HEK293T (cell line): ENCODE measurements at regions not wholly inside any gene's neighbourhood (a gene's known extent, or its start where the extent isn't known, plus 50 kb on each side); places are given as distances from the start of the nearest gene placed in this dataset.
A peak's percentile ranks its signal among the peaks of the same experiment; 100 is the strongest.

Experiments used
- CTCF ChIA-PET: fragments of 350-600 bp; formaldehyde crosslinking; extraction: SDS; loops from one replicate; lab custom pipeline; 2021; ENCODE audit warnings: antibody characterized with exemption, inconsistent platforms; lab: Yijun Ruan, JAX
- POLR2A ChIA-PET: fragments of 350-600 bp; formaldehyde crosslinking; extraction: SDS; loops from one replicate; lab custom pipeline; 2020; ENCODE audit warnings: antibody characterized with exemption, inconsistent platforms; lab: Yijun Ruan, JAX
- DNase-seq: peaks from one replicate; pipeline ENCODE4 v3.0.0; 2012; ENCODE audit warnings: mixed read lengths; ENCODE audit errors: extremely low spot score
- ARNT ChIP-seq: fragments of 450-650 bp; IDR thresholded peaks from 2 replicates; pipeline ENCODE4 v1.6.1; 2017; ENCODE audit warnings: mild to moderate bottlenecking
- BHLHE40 ChIP-seq: fragments of 450-650 bp; IDR thresholded peaks from 2 replicates; pipeline ENCODE4 v1.6.1; 2016; ENCODE audit warnings: mild to moderate bottlenecking, moderate library complexity, borderline replicate concordance
- CTBP1 ChIP-seq: fragments of 450-650 bp; IDR thresholded peaks from 2 replicates; pipeline ENCODE4 v1.6.1; 2016; ENCODE audit warnings: borderline replicate concordance
- ELF4 ChIP-seq: fragments of 450-650 bp; IDR thresholded peaks from 2 replicates; pipeline ENCODE4 v1.6.1; 2017; ENCODE audit warnings: antibody characterized with exemption
- FOXA1 ChIP-seq: fragments of 450-650 bp; IDR thresholded peaks from 2 replicates; pipeline ENCODE4 v1.6.1; 2016; ENCODE audit warnings: mild to moderate bottlenecking
- FOXK2 ChIP-seq: fragments of 450-650 bp; IDR thresholded peaks from 2 replicates; pipeline ENCODE4 v1.6.1; 2016; ENCODE audit warnings: mild to moderate bottlenecking
- FOXM1 ChIP-seq: fragments of 450-650 bp; IDR thresholded peaks from 2 replicates; pipeline ENCODE4 v1.6.1; 2017; ENCODE audit warnings: mild to moderate bottlenecking, borderline replicate concordance
- HDGF ChIP-seq: fragments of 450-650 bp; IDR thresholded peaks from 2 replicates; pipeline ENCODE4 v1.6.1; 2017; ENCODE audit warnings: antibody characterized with exemption, borderline replicate concordance
- L3MBTL2 ChIP-seq: fragments of 450-650 bp; conservative IDR thresholded peaks from 2 replicates; pipeline ENCODE4 v1.6.1; 2016; ENCODE audit warnings: mild to moderate bottlenecking
- LEF1 ChIP-seq: fragments of 450-650 bp; IDR thresholded peaks from 2 replicates; pipeline ENCODE4 v1.6.1; 2017; ENCODE audit warnings: mild to moderate bottlenecking, borderline replicate concordance
- NFRKB ChIP-seq: fragments of 450-650 bp; IDR thresholded peaks from 2 replicates; pipeline ENCODE4 v1.6.1; 2016; ENCODE audit warnings: mild to moderate bottlenecking, moderate library complexity
- PKNOX1 ChIP-seq: fragments of 450-650 bp; IDR thresholded peaks from 2 replicates; pipeline ENCODE4 v1.6.1; 2016
- SP1 ChIP-seq: fragments of 450-650 bp; IDR thresholded peaks from 2 replicates; pipeline ENCODE4 v1.6.1; 2017
- SUZ12 ChIP-seq: fragments of 450-650 bp; IDR thresholded peaks from 2 replicates; pipeline ENCODE4 v1.6.1; 2016; ENCODE audit warnings: mild to moderate bottlenecking
- TARDBP ChIP-seq: fragments of 450-650 bp; IDR thresholded peaks from 2 replicates; pipeline ENCODE4 v1.6.1; 2016
- ZNF384 ChIP-seq: fragments of 450-650 bp; IDR thresholded peaks from 2 replicates; pipeline ENCODE4 v1.6.1; 2016

DNA sequence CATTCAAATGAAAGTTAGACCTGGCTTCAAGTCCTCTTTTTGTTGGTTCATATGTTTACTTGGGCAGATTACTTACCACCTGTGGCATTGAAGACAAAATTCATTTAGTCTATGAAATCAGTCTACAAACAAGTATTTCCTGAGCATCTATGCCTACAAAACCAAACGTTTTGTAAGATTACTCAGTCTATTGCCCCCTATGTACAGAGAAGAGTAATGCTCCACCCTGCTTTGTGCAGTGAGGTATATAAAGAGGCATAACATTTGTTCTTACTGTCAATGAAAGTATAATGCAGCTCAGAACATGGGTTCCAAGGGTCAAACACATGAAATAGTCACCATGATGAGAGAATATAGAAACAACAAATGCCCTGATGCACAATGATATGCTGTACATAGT lies 580.7 kb downstream of the KIF4B start:
- ChIA-PET POLR2A (no interaction called here), CTCF (interaction anchor here (0.6 kb wide), 1 partner anchor 1644 kb away, joined by 3 read pairs; no protein-coding TSS in a partner anchor)
- no peak for TF ChIP-seq LEF1
- no peak for TF ChIP-seq ELF4
- TF ChIP-seq CTBP1: no peak
- no peak for DNase-seq

GRCh38 chr5:155595791-155596190 lies 582.2 kb downstream of the KIF4B start:
- no peak for DNase-seq
- CTCF ChIA-PET: no interaction called here
- POLR2A ChIA-PET: no interaction called here
- TF ChIP-seq CTBP1 (no peak), SP1 (no peak), L3MBTL2 (no peak), PKNOX1 (no peak), ARNT (no peak), FOXM1 (no peak), SUZ12 (no peak), FOXK2 (no peak), HDGF (no peak), NFRKB (no peak), ELF4 (no peak), FOXA1 (no peak), BHLHE40 (no peak), TARDBP (no peak)

DNA sequence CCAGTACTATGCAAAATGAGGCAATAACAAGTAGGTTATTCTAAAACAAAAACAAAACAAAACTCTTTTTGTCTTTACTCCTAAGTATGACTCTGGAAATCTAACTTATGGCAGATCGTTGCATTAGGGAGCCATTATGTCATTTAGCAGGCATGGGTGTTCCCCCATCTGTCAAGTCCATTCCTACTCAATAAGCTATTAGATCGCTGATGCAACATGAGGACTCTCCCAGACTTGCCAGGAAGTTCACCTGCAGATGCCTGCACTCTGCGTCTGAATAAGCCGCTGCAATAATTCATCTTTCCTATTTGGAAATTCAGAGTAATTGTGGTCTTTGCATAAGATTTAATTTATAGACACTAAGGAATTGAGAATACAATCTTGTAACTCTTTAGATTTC lies 585.0 kb downstream of the KIF4B start:
- POLR2A ChIA-PET: no interaction called here
- TF ChIP-seq FOXK2 (no peak), CTBP1 (no peak), PKNOX1 (no peak), BHLHE40 (no peak), ZNF384 (no peak), SP1 (no peak), SUZ12 (no peak), FOXM1 (no peak), ELF4 (no peak), ARNT (no peak), L3MBTL2 (no peak), NFRKB (no peak), TARDBP (no peak), LEF1 (no peak), FOXA1 (no peak), HDGF (no peak)
- CTCF ChIA-PET: no interaction called here
- DNase-seq: no peak

DNA sequence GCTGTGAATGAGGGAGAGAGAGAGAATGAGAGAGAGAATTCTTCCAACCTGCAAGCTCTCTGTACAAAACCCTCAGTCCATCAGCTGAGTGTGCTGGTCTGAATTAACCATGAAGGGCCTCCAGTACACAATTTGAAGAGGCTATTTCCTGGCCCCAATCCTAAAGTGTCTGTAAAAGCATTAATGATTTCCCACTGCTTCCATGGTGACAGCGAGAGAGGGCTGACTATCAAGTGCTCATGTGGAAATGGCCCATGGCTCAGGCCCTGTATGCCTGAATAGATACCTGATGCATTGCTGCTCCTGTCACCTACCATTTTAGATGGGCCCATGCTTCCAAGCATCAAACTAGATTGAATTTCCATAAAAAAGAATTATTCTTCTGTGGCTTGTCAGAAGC lies 592.4 kb downstream of the KIF4B start:
- CTCF ChIA-PET: no interaction called here
- TF ChIP-seq HDGF (no peak), L3MBTL2 (no peak), FOXM1 (no peak), CTBP1 (no peak), ARNT (no peak), SP1 (no peak), FOXA1 (no peak), SUZ12 (no peak), NFRKB (no peak), LEF1 (no peak), TARDBP (no peak), ELF4 (no peak), ZNF384 (no peak), BHLHE40 (no peak)
- DNase-seq: no peak
- POLR2A ChIA-PET: no interaction called here

GRCh38 chr5:155616779-155617392 lies 603.3 kb downstream of the KIF4B start:
- CTCF ChIA-PET: interaction anchor here (0.6 kb wide), 1 partner anchor 338 kb away, joined by 4 read pairs; no protein-coding TSS in a partner anchor
- POLR2A ChIA-PET: no interaction called here
- peak; percentile 58 for DNase-seq
- no peak for TF ChIP-seq SUZ12
- no peak for TF ChIP-seq FOXA1
- no peak for TF ChIP-seq HDGF
- no peak for TF ChIP-seq FOXK2
- TF ChIP-seq ARNT: no peak
- no peak for TF ChIP-seq LEF1
- TF ChIP-seq TARDBP: no peak

GRCh38 chr5:155619688-155620087 lies 606.1 kb downstream of the KIF4B start:
- no peak for TF ChIP-seq SUZ12
- TF ChIP-seq ARNT: no peak
- no peak for TF ChIP-seq ZNF384
- TF ChIP-seq SP1: no peak
- TF ChIP-seq L3MBTL2: no peak
- no peak for TF ChIP-seq CTBP1
- no peak for DNase-seq
- CTCF ChIA-PET: no interaction called here
- POLR2A ChIA-PET: no interaction called here

DNA sequence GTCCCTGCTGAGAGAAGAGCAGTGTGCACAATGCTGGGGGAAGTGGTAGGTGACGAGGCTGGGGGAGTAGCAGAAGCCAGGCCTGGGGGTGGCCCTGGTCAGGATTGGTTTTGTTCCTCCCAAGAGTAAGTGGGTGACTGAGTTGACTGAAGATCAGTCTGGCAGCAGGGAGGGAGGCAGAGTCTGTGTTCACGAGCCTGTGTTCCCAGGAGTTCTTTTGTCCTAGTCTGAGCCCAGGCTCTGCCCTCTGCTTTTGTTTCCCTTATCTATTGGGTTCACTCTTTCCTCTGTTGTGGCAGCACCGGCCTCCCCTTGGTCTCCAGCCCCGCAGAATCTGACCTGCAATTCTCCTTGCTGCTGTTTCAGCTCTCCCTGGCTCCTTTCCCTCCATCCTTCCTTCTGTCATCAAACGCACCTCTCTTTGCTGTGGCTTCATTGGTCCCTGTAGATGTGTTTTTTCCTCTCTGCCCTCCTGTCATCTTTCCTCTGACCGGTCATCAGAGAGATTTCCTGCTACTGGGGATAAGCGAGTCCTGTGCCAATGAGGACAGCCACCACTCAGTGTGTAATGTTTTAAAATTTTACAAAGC lies 607.4 kb downstream of the KIF4B start:
- TF ChIP-seq NFRKB: no peak
- DNase-seq: no peak
- CTCF ChIA-PET: no interaction called here
- POLR2A ChIA-PET: no interaction called here
